ENCODE measurements at regions not wholly inside any gene's neighbourhood (a gene's known extent, or its start where the extent isn't known, plus 50 kb on each side); places are given as distances from the start of the nearest gene placed in this dataset.
"Not testable (repeated sequence)": the region's sequence is repeated elsewhere in the genome, so short reads cannot be mapped to it uniquely, and the experiment has no call there.

DNA sequence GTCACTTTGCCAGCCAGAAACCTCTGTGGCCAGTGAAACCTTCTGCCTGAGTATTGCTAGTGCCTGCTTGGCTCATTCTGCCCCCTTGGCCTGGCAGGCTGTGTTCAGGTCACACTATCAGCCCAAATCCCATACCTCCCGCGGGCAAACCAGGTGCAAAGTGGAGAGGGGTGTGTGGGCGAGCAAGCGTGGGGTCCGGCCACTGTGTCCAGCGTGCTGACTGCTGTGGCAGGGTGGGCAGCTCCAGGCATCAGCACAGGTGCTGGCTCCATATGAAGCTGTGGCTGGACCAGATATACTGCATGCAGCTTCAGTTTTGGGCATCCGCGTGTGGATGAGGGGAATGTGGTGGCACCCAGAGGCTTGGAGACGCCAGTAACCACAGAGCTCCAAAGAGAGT lies 576.5 kb upstream of the EDIL3 start:
- no peaks in the 10 kb centered on the region for H3K36me3 ChIP-seq (ENCODE audit: insufficient read depth, low read length)
- no peaks in the 10 kb centered on the region for H3K4me1 ChIP-seq (ENCODE audit: insufficient read depth, low read length)
- no peak overlapping the region for H3K9ac ChIP-seq (ENCODE audit: low read depth, low read length)
- H3K9me3 ChIP-seq (ENCODE audit: control insufficient read depth, insufficient read depth, low read length): no peaks in the 10 kb centered on the region

DNA sequence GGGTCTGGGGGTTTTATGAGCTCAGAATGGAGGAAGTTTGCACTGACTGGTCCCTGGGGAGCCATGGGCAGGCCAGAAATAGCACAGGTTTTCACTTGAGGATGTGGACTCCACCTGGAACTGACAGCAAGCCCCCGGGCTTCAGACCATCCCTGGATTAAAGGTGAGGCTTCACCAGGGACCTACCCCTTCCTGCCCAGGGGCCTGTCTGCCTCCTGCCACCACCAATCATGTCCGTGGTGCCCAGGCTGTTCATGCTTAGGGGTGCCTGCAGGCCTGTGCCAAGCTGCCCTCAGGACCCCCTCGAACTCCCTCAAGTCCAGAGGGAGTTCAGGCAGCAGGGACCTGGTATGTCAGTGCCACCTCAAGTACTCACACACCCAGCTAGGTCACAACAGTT lies 577.2 kb upstream of the EDIL3 start:
- H3K36me3 ChIP-seq (ENCODE audit: insufficient read depth, low read length): no peaks in the 10 kb centered on the region
- no peak overlapping the region for H3K9ac ChIP-seq (ENCODE audit: low read depth, low read length)
- no peaks in the 10 kb centered on the region for H3K4me1 ChIP-seq (ENCODE audit: insufficient read depth, low read length)
- H3K9me3 ChIP-seq (ENCODE audit: control insufficient read depth, insufficient read depth, low read length): no peaks in the 10 kb centered on the region

DNA sequence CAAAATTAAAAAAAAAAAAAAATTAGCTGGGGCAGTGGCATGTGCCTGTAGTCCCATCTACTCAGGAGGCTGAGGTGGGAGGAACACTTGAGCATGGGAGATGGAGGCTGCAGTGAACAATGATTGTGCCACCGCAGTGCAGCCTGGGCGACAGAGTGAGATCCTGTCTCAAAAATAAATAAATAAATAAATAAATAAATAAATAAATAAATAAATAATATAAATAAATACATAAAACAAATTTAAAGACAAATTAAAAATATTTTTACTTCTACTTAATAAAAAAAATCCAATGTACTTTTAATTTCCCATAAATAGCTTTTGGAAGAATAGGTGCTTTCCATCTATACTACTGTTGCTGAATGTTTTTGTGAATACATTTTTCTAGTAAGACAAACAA lies 598.4 kb upstream of the EDIL3 start:
- Histone ChIP-seq H3K9ac (ENCODE audit: low read depth, low read length) (no peak overlapping the region), H3K9me3 (ENCODE audit: control insufficient read depth, insufficient read depth, low read length) (no peaks in the 10 kb centered on the region), H3K36me3 (ENCODE audit: insufficient read depth, low read length) (no peaks in the 10 kb centered on the region), H3K4me1 (ENCODE audit: insufficient read depth, low read length) (no peaks in the 10 kb centered on the region; the same call in 1 of the 2 replicates)

DNA sequence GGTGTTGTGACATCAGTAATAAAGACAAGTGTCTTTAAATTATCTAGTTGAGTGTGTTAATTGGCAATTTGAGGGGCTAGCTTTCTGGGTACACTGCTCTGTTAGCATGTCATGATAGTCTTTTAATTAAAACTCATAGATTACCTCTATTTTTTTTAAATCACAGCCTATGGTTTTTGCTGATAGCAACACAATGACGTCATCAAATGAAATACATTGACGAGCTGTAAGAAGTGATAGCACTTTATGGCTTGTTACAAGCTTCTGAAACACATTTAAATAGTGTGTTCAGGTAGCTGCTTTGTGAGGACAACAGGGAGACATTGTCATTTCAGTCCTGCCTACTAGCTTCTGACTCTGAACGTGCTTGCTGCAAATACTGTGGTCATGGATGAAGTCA lies 600.5 kb upstream of the EDIL3 start:
- no peaks in the 10 kb centered on the region for H3K9me3 ChIP-seq (ENCODE audit: control insufficient read depth, insufficient read depth, low read length)
- H3K9ac ChIP-seq (ENCODE audit: low read depth, low read length): no peak overlapping the region
- H3K36me3 ChIP-seq (ENCODE audit: insufficient read depth, low read length): no peaks in the 10 kb centered on the region
- no peaks in the 10 kb centered on the region; the same call in 1 of the 2 replicates for H3K4me1 ChIP-seq (ENCODE audit: insufficient read depth, low read length)

DNA sequence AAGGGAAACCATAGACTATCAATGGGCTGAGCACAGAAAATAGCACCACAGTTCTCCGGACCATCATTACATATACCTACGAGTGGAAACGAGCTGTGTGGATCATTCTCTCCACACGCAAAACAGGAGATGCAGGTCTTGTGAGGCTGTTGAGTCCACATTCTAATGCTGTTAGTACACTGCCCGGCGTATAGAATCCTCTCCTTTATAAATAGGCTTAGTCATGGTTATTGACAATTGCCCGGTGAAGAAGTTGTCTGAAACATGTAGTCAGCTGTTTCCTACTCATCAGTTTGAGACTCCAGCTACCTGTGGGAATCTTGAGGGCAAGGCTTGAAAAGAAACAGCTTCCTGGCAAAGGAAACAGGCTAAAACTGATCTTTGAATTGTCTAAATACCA lies 602.0 kb upstream of the EDIL3 start:
- H3K4me1 ChIP-seq (ENCODE audit: insufficient read depth, low read length): no peaks in the 10 kb centered on the region
- no peaks in the 10 kb centered on the region for H3K9me3 ChIP-seq (ENCODE audit: control insufficient read depth, insufficient read depth, low read length)
- H3K36me3 ChIP-seq (ENCODE audit: insufficient read depth, low read length): no peaks in the 10 kb centered on the region
- H3K9ac ChIP-seq (ENCODE audit: low read depth, low read length): no peak overlapping the region

DNA sequence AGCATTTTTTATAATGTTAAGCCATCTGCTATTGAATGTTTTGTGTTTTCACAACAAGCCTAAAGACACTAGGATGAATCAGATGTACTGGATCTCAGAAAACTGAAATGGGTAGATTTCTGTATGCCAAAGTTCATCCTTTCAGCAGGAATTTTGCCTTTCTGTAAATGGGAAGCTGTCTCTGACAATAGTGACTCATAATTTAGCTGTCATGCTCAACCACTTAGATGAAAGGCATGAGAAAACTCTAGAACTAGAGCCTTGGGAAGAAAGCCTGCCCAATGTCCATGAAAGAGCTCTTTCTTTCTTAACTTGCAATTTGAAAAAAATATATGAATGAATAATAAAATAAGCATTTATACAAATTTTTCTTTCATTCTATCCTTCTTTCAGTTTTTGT lies 616.0 kb upstream of the EDIL3 start:
- H3K36me3 ChIP-seq (ENCODE audit: insufficient read depth, low read length): no peaks in the 10 kb centered on the region

DNA sequence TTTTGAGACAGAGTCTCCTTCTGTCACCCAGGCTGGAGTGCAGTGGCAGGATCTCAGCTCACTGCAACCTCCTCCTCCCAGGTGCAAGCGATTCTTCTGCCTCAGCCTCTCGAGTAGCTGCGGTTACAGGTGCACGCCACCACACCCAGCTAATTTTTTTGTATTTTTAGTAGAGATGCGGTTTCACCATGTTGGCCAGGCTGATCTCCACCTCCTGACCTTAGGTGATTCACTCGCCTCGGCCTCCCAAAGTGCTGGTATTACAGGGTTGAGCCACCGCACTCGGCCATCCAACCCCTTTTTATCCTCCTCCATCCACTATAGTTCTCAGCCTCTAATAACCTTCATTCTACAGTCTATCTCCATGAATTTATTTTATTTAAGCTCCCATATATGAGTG lies 617.3 kb upstream of the EDIL3 start:
- not testable (repeated sequence) for H3K36me3 ChIP-seq (ENCODE audit: insufficient read depth, low read length); H3K4me1 ChIP-seq (ENCODE audit: insufficient read depth, low read length); H3K9me3 ChIP-seq (ENCODE audit: control insufficient read depth, insufficient read depth, low read length); H3K9ac ChIP-seq (ENCODE audit: low read depth, low read length)

More for the DNA sequence above, 616.0 kb upstream of the EDIL3 start:
- no peaks in the 10 kb centered on the region for H3K4me1 ChIP-seq (ENCODE audit: insufficient read depth, low read length)
- H3K9me3 ChIP-seq (ENCODE audit: control insufficient read depth, insufficient read depth, low read length): no peaks in the 10 kb centered on the region
- H3K9ac ChIP-seq (ENCODE audit: low read depth, low read length): no peak overlapping the region

DNA sequence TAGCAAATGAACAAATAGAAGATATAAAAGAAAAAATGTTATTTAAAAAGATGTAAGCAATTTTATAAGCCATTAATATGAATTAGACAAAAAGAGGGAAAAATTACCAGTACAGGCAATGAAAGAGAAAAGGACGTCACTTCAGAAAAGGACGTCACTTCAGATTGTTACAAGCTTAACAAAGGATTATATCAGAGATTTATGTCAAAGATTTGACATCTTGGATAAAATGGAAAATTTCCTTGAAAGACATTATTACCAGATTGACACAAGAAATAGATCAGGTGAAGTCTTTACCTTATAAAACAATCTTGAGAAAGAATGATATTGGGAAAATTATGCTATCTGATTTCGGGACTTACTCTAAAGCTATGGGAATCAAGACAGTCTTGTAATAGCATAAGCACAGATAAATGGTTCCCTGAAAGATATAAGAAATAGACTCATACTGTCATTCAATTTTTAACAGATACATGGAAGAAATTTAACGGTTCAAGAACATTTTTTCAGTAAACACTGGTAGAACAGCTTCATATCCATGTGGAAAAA lies 625.4 kb upstream of the EDIL3 start:
- Histone ChIP-seq H3K4me1 (ENCODE audit: insufficient read depth, low read length) (no peaks in the 10 kb centered on the region), H3K36me3 (ENCODE audit: insufficient read depth, low read length) (no peaks in the 10 kb centered on the region), H3K9ac (ENCODE audit: low read depth, low read length) (no peak overlapping the region), H3K9me3 (ENCODE audit: control insufficient read depth, insufficient read depth, low read length) (no peaks in the 10 kb centered on the region)

DNA sequence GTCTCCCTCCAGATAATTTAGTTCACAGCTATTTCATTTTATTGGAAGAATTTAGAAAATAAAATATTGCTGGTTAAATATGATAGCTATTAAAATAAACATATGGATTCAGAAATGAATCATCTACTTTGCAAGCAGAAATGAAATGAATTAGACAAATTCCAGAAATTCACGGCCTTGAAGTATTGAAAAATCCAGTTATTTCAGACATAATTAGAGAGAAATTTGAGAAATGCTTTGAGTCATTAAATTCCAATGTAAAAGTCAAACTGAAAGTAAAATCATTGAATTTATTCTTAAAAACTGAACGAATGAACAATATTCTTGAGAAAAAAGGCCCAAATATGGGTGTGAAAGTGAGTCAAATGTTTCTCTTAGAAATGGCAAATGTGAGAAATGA lies 632.6 kb upstream of the EDIL3 start:
- Histone ChIP-seq H3K36me3 (ENCODE audit: insufficient read depth, low read length) (no peaks in the 10 kb centered on the region), H3K9ac (ENCODE audit: low read depth, low read length) (no peak overlapping the region), H3K9me3 (ENCODE audit: control insufficient read depth, insufficient read depth, low read length) (no peaks in the 10 kb centered on the region)

DNA sequence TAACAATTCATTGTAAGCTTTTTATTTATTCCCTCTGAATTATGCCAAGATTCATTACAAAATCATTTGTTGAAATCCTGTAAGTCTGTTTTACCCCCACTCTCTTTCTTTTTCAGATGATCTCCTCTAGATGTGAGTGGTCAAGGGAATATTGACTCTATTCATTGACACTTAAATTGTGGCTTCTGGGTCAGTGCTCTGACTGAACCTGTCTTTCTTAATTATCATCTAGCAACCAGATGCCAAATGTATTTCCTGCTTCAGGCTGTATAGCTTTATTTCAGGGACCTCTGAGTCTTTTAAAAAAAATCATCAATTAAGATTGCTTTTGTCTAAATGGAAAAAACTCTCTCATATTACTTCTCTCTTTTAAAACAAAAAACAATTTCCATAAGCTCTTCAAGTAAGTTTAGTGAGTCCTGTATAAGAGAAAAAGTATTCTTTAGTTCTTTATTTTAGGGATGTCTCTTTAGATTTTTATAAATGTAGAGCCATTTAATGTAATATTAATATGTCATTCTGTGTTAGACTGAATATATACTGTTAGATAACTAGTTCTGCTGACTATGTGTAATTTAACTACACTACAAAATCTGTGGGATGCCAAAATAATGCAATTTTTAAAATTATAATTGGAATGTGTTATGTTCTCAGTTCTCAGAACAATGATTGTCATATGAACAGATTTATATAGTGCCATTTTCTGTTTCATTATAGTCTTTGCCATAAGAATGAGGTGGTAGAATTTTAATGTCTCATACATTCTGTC lies 645.8 kb upstream of the EDIL3 start:
- Histone ChIP-seq H3K9me3 (ENCODE audit: control insufficient read depth, insufficient read depth, low read length) (no peaks in the 10 kb centered on the region), H3K9ac (ENCODE audit: low read depth, low read length) (no peak overlapping the region), H3K36me3 (ENCODE audit: insufficient read depth, low read length) (no peaks in the 10 kb centered on the region), H3K4me1 (ENCODE audit: insufficient read depth, low read length) (no peaks in the 10 kb centered on the region)

More for the DNA sequence above, 632.6 kb upstream of the EDIL3 start:
- H3K4me1 ChIP-seq (ENCODE audit: insufficient read depth, low read length): no peaks in the 10 kb centered on the region

DNA sequence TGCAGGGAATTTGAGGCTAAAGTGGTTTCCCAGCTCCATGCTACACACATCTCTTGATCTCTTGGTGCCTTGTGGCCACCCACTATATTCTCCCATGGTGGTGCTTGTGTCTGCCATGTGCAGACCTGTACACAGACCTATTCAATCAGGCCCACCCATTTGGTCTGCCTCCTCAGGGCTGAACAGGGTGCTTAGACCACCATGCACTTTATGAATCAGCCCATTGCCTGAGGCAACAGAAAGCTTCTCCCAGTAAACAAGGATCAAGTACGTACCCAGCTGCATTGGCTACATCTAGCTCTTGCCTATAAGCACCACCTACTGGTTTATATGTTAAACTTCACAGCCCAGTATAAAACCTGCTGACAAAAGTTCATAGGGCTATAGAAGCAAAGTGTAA lies 664.3 kb upstream of the EDIL3 start:
- H3K4me1 ChIP-seq (ENCODE audit: insufficient read depth, low read length): no peaks in the 10 kb centered on the region
- no peak overlapping the region for H3K9ac ChIP-seq (ENCODE audit: low read depth, low read length)
- no peaks in the 10 kb centered on the region for H3K9me3 ChIP-seq (ENCODE audit: control insufficient read depth, insufficient read depth, low read length)
- no peaks in the 10 kb centered on the region for H3K36me3 ChIP-seq (ENCODE audit: insufficient read depth, low read length)

DNA sequence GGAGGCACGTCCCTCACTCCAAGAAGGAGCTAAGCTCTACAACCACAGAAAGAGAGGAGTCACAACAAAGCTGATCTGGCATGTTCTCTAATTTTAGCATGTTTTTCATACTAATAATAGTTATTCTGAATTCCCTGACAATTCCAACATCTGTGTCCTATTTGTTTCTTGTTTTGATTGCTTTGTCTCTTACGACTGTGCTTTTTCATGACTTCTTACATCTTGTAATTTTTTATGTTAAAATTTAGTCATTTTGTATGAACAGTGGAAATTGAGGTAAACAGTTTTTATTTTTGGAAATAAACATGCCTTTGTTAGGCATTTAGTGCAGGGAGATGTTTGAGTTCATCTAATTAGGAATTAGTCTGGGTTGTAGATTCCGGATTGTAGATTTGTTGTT lies 668.1 kb upstream of the EDIL3 start:
- Histone ChIP-seq H3K4me1 (ENCODE audit: insufficient read depth, low read length) (no peaks in the 10 kb centered on the region), H3K9me3 (ENCODE audit: control insufficient read depth, insufficient read depth, low read length) (no peaks in the 10 kb centered on the region), H3K9ac (ENCODE audit: low read depth, low read length) (no peak overlapping the region), H3K36me3 (ENCODE audit: insufficient read depth, low read length) (no peaks in the 10 kb centered on the region)

DNA sequence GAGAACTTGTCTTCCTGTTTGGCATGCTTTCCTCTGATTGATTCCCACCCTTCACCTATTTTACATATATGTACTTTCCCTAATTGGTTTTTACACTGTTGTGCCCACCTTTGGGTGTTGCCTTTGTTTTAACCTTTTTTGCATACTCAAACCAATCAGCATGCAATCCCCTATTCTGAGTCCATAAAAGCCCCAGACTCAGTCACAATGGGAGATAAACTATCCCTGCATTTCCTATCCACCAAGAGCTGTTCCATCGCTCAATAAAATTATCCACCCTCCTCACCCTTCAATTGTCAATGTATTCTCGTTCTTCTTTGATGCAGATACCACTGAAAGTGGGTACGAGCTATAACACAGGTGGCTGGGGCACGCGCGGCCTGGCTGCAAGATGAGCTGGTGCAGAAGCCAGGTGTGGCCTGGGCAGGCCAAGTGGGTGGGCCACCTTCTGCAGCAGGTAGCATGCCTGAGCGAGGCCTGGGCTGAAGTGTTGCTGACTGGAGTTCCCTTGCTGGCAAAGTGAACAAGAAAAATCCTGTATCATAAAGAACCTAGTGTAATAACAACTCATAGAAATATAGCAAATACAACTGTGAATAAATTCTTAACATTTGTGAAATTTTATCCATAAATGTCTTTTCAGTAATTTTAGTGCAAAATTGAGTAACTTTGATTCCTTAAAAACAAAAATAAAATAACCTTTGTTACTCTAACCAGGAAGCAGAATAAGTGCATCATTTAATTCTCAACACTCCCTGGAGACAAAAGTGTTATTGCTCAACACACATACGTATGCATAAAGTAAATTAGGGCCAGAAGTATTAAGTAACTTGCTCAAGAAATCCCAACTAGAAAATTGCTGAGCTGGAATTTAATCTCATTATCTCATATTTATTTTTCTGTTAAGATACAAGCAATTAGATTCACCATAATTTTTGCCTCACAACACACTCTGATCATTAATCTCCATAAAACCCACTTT lies 685.3 kb upstream of the EDIL3 start:
- Histone ChIP-seq H3K4me1 (ENCODE audit: insufficient read depth, low read length) (no peaks in the 10 kb centered on the region), H3K9ac (ENCODE audit: low read depth, low read length) (no peak overlapping the region), H3K9me3 (ENCODE audit: control insufficient read depth, insufficient read depth, low read length) (no peaks in the 10 kb centered on the region), H3K36me3 (ENCODE audit: insufficient read depth, low read length) (no peaks in the 10 kb centered on the region)

DNA sequence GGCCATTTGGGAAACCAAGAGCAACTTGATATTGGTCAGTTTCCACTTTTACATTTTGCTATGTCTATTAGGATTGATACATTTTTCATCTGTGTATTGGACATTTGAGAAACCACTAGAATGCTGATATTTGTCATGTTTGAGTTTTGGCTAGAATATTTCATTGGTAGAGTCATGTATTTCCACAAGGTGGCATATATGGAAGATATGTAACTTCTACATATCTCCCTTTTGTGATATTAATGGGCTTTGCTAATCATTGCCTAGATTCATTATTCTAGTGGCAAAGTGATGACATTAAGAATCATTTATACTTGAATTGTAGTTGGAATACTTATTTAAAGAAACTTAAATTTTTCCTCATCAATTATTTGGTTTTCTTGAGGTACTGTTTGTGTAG lies 692.9 kb upstream of the EDIL3 start:
- no peaks in the 10 kb centered on the region for H3K4me1 ChIP-seq (ENCODE audit: insufficient read depth, low read length)
- H3K36me3 ChIP-seq (ENCODE audit: insufficient read depth, low read length): no peaks in the 10 kb centered on the region
- H3K9me3 ChIP-seq (ENCODE audit: control insufficient read depth, insufficient read depth, low read length): no peaks in the 10 kb centered on the region
- no peak overlapping the region for H3K9ac ChIP-seq (ENCODE audit: low read depth, low read length)
